Loucy (cell line): ENCODE measurements at regions not wholly inside any gene's neighbourhood (a gene's known extent, or its start where the extent isn't known, plus 50 kb on each side); places are given as distances from the start of the nearest gene placed in this dataset.

ENCODE experiments used
- H2AFZ ChIP-seq: fragments of 200-600 bp; sonication (generic); 2 replicates; pipeline ENCODE4 v1.6.0; 2016; ENCODE audit warnings: antibody characterized with exemption, mild to moderate bottlenecking, low read length, moderate library complexity
- H3F3A ChIP-seq: fragments of 200-600 bp; 2 replicates; pipeline ENCODE4 v1.6.0; 2016; ENCODE audit warnings: antibody characterized with exemption, low read depth, mild to moderate bottlenecking
- H3K27me3 ChIP-seq: fragments of 200-600 bp; sonication (generic); 2 replicates; pipeline ENCODE4 v1.6.1; 2014; ENCODE audit warnings: low read length, mild to moderate bottlenecking; ENCODE audit not compliant: insufficient read depth, poor library complexity, severe bottlenecking
- H3K36me3 ChIP-seq: fragments of 200-600 bp; sonication (generic); 2 replicates; pipeline ENCODE4 v1.6.1; 2016; ENCODE audit warnings: low read length; ENCODE audit not compliant: insufficient read depth
- H3K4me1 ChIP-seq: fragments of 200-600 bp; sonication (generic); 2 replicates; pipeline ENCODE4 v1.5.1; 2014; ENCODE audit warnings: low read length, mild to moderate bottlenecking; ENCODE audit not compliant: insufficient read depth, poor library complexity, severe bottlenecking
- H3K4me2 ChIP-seq: fragments of 200-600 bp; sonication (generic); 2 replicates; pipeline ENCODE4 v1.6.0; 2014; ENCODE audit warnings: antibody characterized with exemption, low read length, low read depth, mild to moderate bottlenecking; ENCODE audit not compliant: poor library complexity, severe bottlenecking
- H3K4me3 ChIP-seq: fragments of 200-600 bp; sonication (generic); 2 replicates; pipeline ENCODE4 v1.5.1; 2014; ENCODE audit warnings: low read length, mild to moderate bottlenecking, mixed read lengths; ENCODE audit not compliant: poor library complexity, severe bottlenecking
- H3K79me2 ChIP-seq: fragments of 200-600 bp; sonication (generic); 2 replicates; pipeline ENCODE4 v1.6.1; 2014; ENCODE audit warnings: low read length; ENCODE audit not compliant: insufficient read depth
- H3K9ac ChIP-seq: fragments of 200-600 bp; sonication (generic); 2 replicates; pipeline ENCODE4 v1.6.0; 2014; ENCODE audit warnings: mild to moderate bottlenecking, low read depth, low read length, moderate library complexity; ENCODE audit not compliant: poor library complexity, severe bottlenecking
- H3K9me2 ChIP-seq: fragments of 200-600 bp; sonication (generic); replicated peaks from 2 replicates; pipeline ENCODE4 v1.6.1; 2016; ENCODE audit warnings: low read depth, low read length, mixed read lengths
- H3K9me3 ChIP-seq: fragments of 200-600 bp; sonication (generic); 2 replicates; pipeline ENCODE4 v1.6.1; 2014; ENCODE audit warnings: mild to moderate bottlenecking, antibody characterized with exemption, low read length, low read depth; ENCODE audit not compliant: insufficient read depth
- H4K20me1 ChIP-seq: fragments of 200-600 bp; sonication (generic); 2 replicates; pipeline ENCODE4 v1.6.0; 2014; ENCODE audit warnings: antibody characterized with exemption, low read length, mild to moderate bottlenecking; ENCODE audit not compliant: insufficient read depth, poor library complexity, severe bottlenecking
- EZH2phosphoT487 ChIP-seq: fragments of 200-600 bp; IDR thresholded peaks from 2 replicates; pipeline ENCODE4 v1.6.1; 2018; ENCODE audit warnings: antibody characterized with exemption, mild to moderate bottlenecking, moderate library complexity, borderline replicate concordance
- TF ChIP-seq, protein P1 (sequence below): fragments of 200-600 bp; sonication (generic); conservative IDR thresholded peaks from 2 replicates; pipeline ENCODE4 v1.5.1; 2014; ENCODE audit warnings: mild to moderate bottlenecking, antibody characterized with exemption, low read length

DNA sequence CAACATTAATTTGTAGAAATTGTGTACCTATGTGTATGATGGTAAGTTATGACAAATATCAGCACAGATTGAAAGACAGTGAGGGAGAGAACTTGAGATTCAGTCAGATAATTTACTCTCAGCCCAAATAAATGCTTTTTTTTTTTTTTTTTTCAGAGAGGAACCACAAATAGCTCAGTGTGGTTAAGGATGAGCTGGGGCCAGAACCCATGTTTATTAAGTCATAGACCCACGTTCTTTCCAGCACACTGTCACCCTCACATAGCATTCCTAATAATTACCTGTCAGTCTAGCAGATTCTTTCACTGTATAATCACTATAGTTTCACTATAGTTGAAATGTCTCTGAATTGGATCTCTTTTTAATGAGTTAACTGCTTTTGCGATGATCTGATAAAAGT is 246.1 kb downstream of the ZIC1 start:
- Histone ChIP-seq H3K9me3 (peaks cover 5% of the 10 kb centered on the region; the same call in 1 of the 2 replicates), H4K20me1 (no peaks in the 10 kb centered on the region), H3K4me2 (peak overlapping the region; percentile 51), H3K4me3 (no peak overlapping the region), H3K9ac (no peak overlapping the region), H3F3A (peaks cover 4% of the 10 kb centered on the region; the same call in 1 of the 2 replicates), H3K79me2 (no peaks in the 10 kb centered on the region), H3K36me3 (no peaks in the 10 kb centered on the region), H3K4me1 (peaks cover 81% of the 10 kb centered on the region), H2AFZ (no peak overlapping the region), H3K27me3 (no peaks in the 10 kb centered on the region), H3K9me2 (no peaks in the 10 kb centered on the region)
- TF ChIP-seq, protein P1, sequence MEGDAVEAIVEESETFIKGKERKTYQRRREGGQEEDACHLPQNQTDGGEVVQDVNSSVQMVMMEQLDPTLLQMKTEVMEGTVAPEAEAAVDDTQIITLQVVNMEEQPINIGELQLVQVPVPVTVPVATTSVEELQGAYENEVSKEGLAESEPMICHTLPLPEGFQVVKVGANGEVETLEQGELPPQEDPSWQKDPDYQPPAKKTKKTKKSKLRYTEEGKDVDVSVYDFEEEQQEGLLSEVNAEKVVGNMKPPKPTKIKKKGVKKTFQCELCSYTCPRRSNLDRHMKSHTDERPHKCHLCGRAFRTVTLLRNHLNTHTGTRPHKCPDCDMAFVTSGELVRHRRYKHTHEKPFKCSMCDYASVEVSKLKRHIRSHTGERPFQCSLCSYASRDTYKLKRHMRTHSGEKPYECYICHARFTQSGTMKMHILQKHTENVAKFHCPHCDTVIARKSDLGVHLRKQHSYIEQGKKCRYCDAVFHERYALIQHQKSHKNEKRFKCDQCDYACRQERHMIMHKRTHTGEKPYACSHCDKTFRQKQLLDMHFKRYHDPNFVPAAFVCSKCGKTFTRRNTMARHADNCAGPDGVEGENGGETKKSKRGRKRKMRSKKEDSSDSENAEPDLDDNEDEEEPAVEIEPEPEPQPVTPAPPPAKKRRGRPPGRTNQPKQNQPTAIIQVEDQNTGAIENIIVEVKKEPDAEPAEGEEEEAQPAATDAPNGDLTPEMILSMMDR = no peak
- no peak for TF ChIP-seq EZH2phosphoT487

DNA sequence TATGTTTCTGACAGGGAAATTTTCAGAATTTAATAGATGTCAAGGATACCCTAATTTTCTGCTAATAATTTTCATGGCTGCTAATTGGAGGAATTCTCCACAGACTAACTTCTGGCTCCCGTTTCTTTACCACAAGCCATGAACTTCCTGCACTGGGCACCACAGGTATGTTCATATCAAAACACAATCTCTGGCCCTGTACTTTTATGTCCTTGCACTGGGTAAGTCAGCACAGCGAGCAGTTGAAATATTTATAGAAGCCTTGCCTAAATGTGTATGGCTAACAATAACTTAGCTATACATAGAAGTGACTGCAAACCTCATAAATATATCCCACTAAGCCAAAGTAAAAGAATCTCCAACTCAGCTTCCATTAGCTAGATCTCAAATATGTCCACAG is 246.9 kb downstream of the ZIC1 start:
- no peak overlapping the region for H3K9ac ChIP-seq
- H2AFZ ChIP-seq = no peak overlapping the region
- no peaks in the 10 kb centered on the region for H4K20me1 ChIP-seq
- H3K4me1 ChIP-seq = peaks cover 83% of the 10 kb centered on the region
- H3F3A ChIP-seq = peaks cover 4% of the 10 kb centered on the region; the same call in 1 of the 2 replicates
- TF ChIP-seq, protein P1 = no peak
- TF ChIP-seq EZH2phosphoT487 = no peak
- H3K9me3 ChIP-seq = peaks cover 5% of the 10 kb centered on the region; the same call in 1 of the 2 replicates
- no peaks in the 10 kb centered on the region for H3K9me2 ChIP-seq
- H3K4me3 ChIP-seq = peak overlapping the region; percentile 37
- no peaks in the 10 kb centered on the region for H3K36me3 ChIP-seq
- H3K4me2 ChIP-seq = peak overlapping the region; percentile 51
- H3K79me2 ChIP-seq = no peaks in the 10 kb centered on the region
- no peaks in the 10 kb centered on the region for H3K27me3 ChIP-seq

DNA sequence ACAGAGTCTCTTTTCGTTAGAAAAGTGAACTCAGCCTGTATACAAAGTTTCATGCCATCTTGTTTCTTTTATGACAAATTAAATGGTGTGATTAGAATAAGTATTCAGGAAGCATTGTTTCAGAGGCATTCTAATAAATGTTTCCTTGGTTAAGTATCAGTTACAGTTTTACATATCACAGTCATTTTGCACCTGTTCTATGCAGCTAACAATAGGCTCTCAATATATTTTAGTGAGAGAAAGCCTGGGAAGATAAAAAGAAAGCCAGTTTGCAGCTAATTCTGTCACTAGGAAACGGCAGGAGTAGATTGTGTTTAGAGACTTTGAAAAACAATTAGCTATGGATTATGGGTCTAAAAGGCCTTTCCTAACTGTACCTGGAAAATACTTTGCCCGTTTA is 252.8 kb downstream of the ZIC1 start:
- Histone ChIP-seq H4K20me1 (no peaks in the 10 kb centered on the region), H3K9me2 (no peaks in the 10 kb centered on the region), H3K4me2 (peak overlapping the region; percentile 30), H3K4me3 (no peak overlapping the region), H3K79me2 (no peaks in the 10 kb centered on the region), H3F3A (no peaks in the 10 kb centered on the region; the same call in 1 of the 2 replicates), H3K9me3 (peaks cover 5% of the 10 kb centered on the region; the same call in 1 of the 2 replicates), H2AFZ (peak overlapping the region; percentile 66), H3K9ac (no peak overlapping the region), H3K27me3 (no peaks in the 10 kb centered on the region), H3K36me3 (no peaks in the 10 kb centered on the region), H3K4me1 (peaks cover 49% of the 10 kb centered on the region)
- no peak for TF ChIP-seq EZH2phosphoT487
- TF ChIP-seq, protein P1 = no peak
